ENCODE measurements at regions not wholly inside any gene's neighbourhood (a gene's known extent, or its start where the extent isn't known, plus 50 kb on each side); places are given as distances from the start of the nearest gene placed in this dataset.

- TF ChIP-seq CTCF (IDR thresholded peaks at IDR 0.05), result no peak
- TF ChIP-seq POLR2A (IDR thresholded peaks at IDR 0.05), result no peak
Observed at GRCh38 chr4:37008199-37008598, 236.3 kb upstream of the NWD2 start.

Measured in ovary (tissue), 3 donors.